WTC11 (cell line): ENCODE measurements at regions not wholly inside any gene's neighbourhood (a gene's known extent, or its start where the extent isn't known, plus 50 kb on each side); places are given as distances from the start of the nearest gene placed in this dataset.

Experiments
- ATAC-seq: fragments of 200-7000 bp; cut with Tn5 transposase; 2 replicates; pipeline ENCODE4 v1.10.0; 2021; ENCODE audit warnings: mild to moderate bottlenecking, moderate library complexity
- CTCF ChIA-PET: fragments of 300-600 bp; sonication (Branson Sonifier 250); formaldehyde crosslinking; loops from one replicate; lab custom pipeline; 2021; ENCODE audit warnings: antibody characterized with exemption; lab: Charles Lee
- POLR2A ChIA-PET: fragments of 350-600 bp; sonication (Branson Sonifier 250); formaldehyde crosslinking; loops from one replicate; lab custom pipeline; 2021; ENCODE audit warnings: antibody characterized with exemption; lab: Charles Lee
- DNase-seq: peaks from one replicate; pipeline ENCODE4 v3.0.0; 2021; ENCODE audit warnings: low spot score
- H3K27ac Mint-ChIP-seq: 2 replicates; pipeline ENCODE4 v1.8.0; 2021; ENCODE audit warnings: mixed read lengths
- H3K27me3 Mint-ChIP-seq: 2 replicates; pipeline ENCODE4 v1.8.0; 2021; ENCODE audit warnings: low read depth, mild to moderate bottlenecking, moderate library complexity, mixed read lengths
- H3K36me3 Mint-ChIP-seq: 2 replicates; pipeline ENCODE4 v1.8.0; 2021; ENCODE audit warnings: mixed read lengths
- H3K4me1 Mint-ChIP-seq: 2 replicates; pipeline ENCODE4 v1.8.0; 2022; ENCODE audit warnings: mixed read lengths
- H3K4me3 Mint-ChIP-seq: 2 replicates; pipeline ENCODE4 v1.8.0; 2021; ENCODE audit warnings: mild to moderate bottlenecking, moderate library complexity, mixed read lengths
- H3K9me3 Mint-ChIP-seq: 2 replicates; pipeline ENCODE4 v1.8.0; 2021; ENCODE audit warnings: mixed read lengths
- ATF1 ChIP-seq: sonication (generic); formaldehyde crosslinking; IDR thresholded peaks from 2 replicates; pipeline ENCODE4 v1.8.1; 2023; ENCODE audit warnings: mild to moderate bottlenecking, moderate library complexity, missing genetic modification reagents
- ELF4 ChIP-seq: sonication (generic); formaldehyde crosslinking; IDR thresholded peaks from 2 replicates; pipeline ENCODE4 v1.8.1; 2022; ENCODE audit warnings: low read depth, mild to moderate bottlenecking, moderate library complexity, missing genetic modification reagents
- ESRRA ChIP-seq: sonication (generic); formaldehyde crosslinking; IDR thresholded peaks from 2 replicates; pipeline ENCODE4 v1.8.1; 2022; ENCODE audit warnings: mild to moderate bottlenecking, missing genetic modification reagents, borderline replicate concordance
- GTF2I ChIP-seq: fragments of 250-450 bp; sonication (Bioruptor Pico); conservative IDR thresholded peaks from 2 replicates; pipeline ENCODE4 v1.4.0; 2021; ENCODE audit warnings: mild to moderate bottlenecking
- HMGA2 ChIP-seq: fragments of 250-450 bp; sonication (Bioruptor Pico); IDR thresholded peaks from 2 replicates; pipeline ENCODE4 v1.4.0; 2021; ENCODE audit warnings: mild to moderate bottlenecking, moderate library complexity
- NR2C2 ChIP-seq: sonication (generic); formaldehyde crosslinking; IDR thresholded peaks from 2 replicates; pipeline ENCODE4 v1.8.0; 2022; ENCODE audit warnings: mild to moderate bottlenecking, missing genetic modification reagents
- NR3C1 ChIP-seq: sonication (generic); formaldehyde crosslinking; conservative IDR thresholded peaks from 2 replicates; pipeline ENCODE4 v1.8.1; 2023; ENCODE audit warnings: low read depth, mild to moderate bottlenecking, missing genetic modification reagents
- OVOL2 ChIP-seq: fragments of 250-450 bp; sonication (Bioruptor Pico); IDR thresholded peaks from 2 replicates; pipeline ENCODE4 v1.9.0; 2021; ENCODE audit warnings: mild to moderate bottlenecking, borderline replicate concordance
- PRDM15 ChIP-seq: sonication (generic); formaldehyde crosslinking; IDR thresholded peaks from 2 replicates; pipeline ENCODE4 v1.8.0; 2022; ENCODE audit warnings: missing genetic modification reagents
- RORB ChIP-seq: fragments of 250-450 bp; sonication (Bioruptor Pico); IDR thresholded peaks from 2 replicates; pipeline ENCODE4 v1.9.0; 2021; ENCODE audit warnings: mild to moderate bottlenecking
- SMAD3 ChIP-seq: sonication (generic); formaldehyde crosslinking; IDR thresholded peaks from 2 replicates; pipeline ENCODE4 v1.8.0; 2022; ENCODE audit warnings: missing genetic modification reagents, mild to moderate bottlenecking, borderline replicate concordance
- SMAD4 ChIP-seq: sonication (generic); formaldehyde crosslinking; IDR thresholded peaks from 2 replicates; pipeline ENCODE4 v1.8.0; 2022; ENCODE audit warnings: mild to moderate bottlenecking, missing genetic modification reagents
- TEAD4 ChIP-seq: sonication (generic); formaldehyde crosslinking; IDR thresholded peaks from 2 replicates; pipeline ENCODE4 v1.8.0; 2022; ENCODE audit warnings: mild to moderate bottlenecking, missing genetic modification reagents
- ZBTB43 ChIP-seq: sonication (generic); formaldehyde crosslinking; IDR thresholded peaks from 2 replicates; pipeline ENCODE4 v1.8.1; 2023; ENCODE audit warnings: mild to moderate bottlenecking, missing genetic modification reagents
- ZNF425 ChIP-seq: fragments of 250-450 bp; sonication (Bioruptor Pico); conservative IDR thresholded peaks from 2 replicates; pipeline ENCODE4 v1.9.0; 2021; ENCODE audit warnings: mild to moderate bottlenecking
- ZNF512 ChIP-seq: sonication (generic); formaldehyde crosslinking; IDR thresholded peaks from 2 replicates; pipeline ENCODE4 v1.8.1; 2022; ENCODE audit warnings: missing genetic modification reagents, borderline replicate concordance
- TF ChIP-seq, protein P1 (sequence below): sonication (generic); formaldehyde crosslinking; IDR thresholded peaks from 2 replicates; pipeline ENCODE4 v1.8.0; 2022; ENCODE audit warnings: mild to moderate bottlenecking, missing genetic modification reagents
- TF ChIP-seq, protein P2 (sequence below): sonication (generic); formaldehyde crosslinking; IDR thresholded peaks from 2 replicates; pipeline ENCODE4 v1.8.1; 2023; ENCODE audit warnings: mild to moderate bottlenecking, missing genetic modification reagents, borderline replicate concordance
- TF ChIP-seq, protein P3 (sequence below): sonication (generic); formaldehyde crosslinking; IDR thresholded peaks from 2 replicates; pipeline ENCODE4 v1.8.1; 2022; ENCODE audit warnings: mild to moderate bottlenecking, missing genetic modification reagents, moderate library complexity, borderline replicate concordance
- TF ChIP-seq, protein P4 (sequence below): sonication (generic); formaldehyde crosslinking; IDR thresholded peaks from 2 replicates; pipeline ENCODE4 v1.8.1; 2023; ENCODE audit warnings: mild to moderate bottlenecking, missing genetic modification reagents, moderate library complexity

DNA sequence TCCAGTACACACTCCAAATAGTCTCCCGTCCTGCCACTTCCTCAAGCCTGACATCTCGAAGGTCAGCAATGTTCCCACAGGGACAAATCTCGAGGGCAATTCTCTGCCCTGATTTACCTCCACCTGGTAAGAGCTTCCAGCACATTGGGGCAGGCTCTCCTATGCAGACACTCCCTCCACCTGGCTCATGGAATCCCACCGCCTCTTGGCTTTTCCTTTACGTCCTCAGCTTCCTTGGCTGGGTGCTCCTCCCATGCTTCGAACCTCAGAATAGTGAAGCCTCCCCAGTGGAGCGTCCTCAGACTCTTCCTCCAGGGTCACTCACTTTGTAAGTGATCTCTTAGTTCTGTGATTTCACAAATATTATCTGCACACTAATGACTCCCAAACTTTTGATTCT, 205.2 kb upstream of the ECI2 start:
- Mint-ChIP-seq H3K27ac (no peak overlapping the region), H3K4me3 (no peak overlapping the region), H3K27me3 (peaks cover 8% of the 10 kb centered on the region; the same call in 1 of the 2 replicates), H3K36me3 (no peaks in the 10 kb centered on the region), H3K4me1 (no peaks in the 10 kb centered on the region; the same call in 1 of the 2 replicates), H3K9me3 (peaks cover 16% of the 10 kb centered on the region)
- DNase-seq = no peak
- POLR2A ChIA-PET = interaction anchor here (0.6 kb wide), 1 partner anchor 362 kb away, joined by 6 read pairs; no protein-coding TSS in a partner anchor
- CTCF ChIA-PET = no interaction called here
- no peak for ATAC-seq
- no peak for TF ChIP-seq PRDM15 (CRISPR knock-in tag)
- TF ChIP-seq, protein P1, sequence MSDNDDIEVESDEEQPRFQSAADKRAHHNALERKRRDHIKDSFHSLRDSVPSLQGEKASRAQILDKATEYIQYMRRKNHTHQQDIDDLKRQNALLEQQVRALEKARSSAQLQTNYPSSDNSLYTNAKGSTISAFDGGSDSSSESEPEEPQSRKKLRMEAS (CRISPR knock-in tag) = no peak
- TF ChIP-seq ESRRA (CRISPR knock-in tag) = no peak

- ChIA-PET POLR2A (no interaction called here), CTCF (no interaction called here)
- H3K9me3 Mint-ChIP-seq = peaks cover 21% of the 10 kb centered on the region
- H3K27me3 Mint-ChIP-seq = peaks cover 8% of the 10 kb centered on the region; the same call in 1 of the 2 replicates
- DNase-seq = no peak
- H3K36me3 Mint-ChIP-seq = no peaks in the 10 kb centered on the region
- H3K4me1 Mint-ChIP-seq = peaks cover 6% of the 10 kb centered on the region
- no peak for ATAC-seq
- no peak overlapping the region for H3K4me3 Mint-ChIP-seq
- no peak overlapping the region for H3K27ac Mint-ChIP-seq
- TF ChIP-seq, protein P2, sequence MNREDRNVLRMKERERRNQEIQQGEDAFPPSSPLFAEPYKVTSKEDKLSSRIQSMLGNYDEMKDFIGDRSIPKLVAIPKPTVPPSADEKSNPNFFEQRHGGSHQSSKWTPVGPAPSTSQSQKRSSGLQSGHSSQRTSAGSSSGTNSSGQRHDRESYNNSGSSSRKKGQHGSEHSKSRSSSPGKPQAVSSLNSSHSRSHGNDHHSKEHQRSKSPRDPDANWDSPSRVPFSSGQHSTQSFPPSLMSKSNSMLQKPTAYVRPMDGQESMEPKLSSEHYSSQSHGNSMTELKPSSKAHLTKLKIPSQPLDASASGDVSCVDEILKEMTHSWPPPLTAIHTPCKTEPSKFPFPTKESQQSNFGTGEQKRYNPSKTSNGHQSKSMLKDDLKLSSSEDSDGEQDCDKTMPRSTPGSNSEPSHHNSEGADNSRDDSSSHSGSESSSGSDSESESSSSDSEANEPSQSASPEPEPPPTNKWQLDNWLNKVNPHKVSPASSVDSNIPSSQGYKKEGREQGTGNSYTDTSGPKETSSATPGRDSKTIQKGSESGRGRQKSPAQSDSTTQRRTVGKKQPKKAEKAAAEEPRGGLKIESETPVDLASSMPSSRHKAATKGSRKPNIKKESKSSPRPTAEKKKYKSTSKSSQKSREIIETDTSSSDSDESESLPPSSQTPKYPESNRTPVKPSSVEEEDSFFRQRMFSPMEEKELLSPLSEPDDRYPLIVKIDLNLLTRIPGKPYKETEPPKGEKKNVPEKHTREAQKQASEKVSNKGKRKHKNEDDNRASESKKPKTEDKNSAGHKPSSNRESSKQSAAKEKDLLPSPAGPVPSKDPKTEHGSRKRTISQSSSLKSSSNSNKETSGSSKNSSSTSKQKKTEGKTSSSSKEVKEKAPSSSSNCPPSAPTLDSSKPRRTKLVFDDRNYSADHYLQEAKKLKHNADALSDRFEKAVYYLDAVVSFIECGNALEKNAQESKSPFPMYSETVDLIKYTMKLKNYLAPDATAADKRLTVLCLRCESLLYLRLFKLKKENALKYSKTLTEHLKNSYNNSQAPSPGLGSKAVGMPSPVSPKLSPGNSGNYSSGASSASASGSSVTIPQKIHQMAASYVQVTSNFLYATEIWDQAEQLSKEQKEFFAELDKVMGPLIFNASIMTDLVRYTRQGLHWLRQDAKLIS = no peak
- TF ChIP-seq ZNF425 (CRISPR knock-in tag) (no peak), ZBTB43 (CRISPR knock-in tag) (no peak), TEAD4 (no peak), NR3C1 (CRISPR knock-in tag) (no peak), ZNF512 (CRISPR knock-in tag) (no peak), NR2C2 (CRISPR knock-in tag) (no peak), SMAD3 (CRISPR knock-in tag) (no peak), GTF2I (CRISPR knock-in tag) (no peak), ELF4 (CRISPR knock-in tag) (no peak), ATF1 (CRISPR knock-in tag) (no peak), SMAD4 (no peak), HMGA2 (no peak), RORB (CRISPR knock-in tag) (no peak), OVOL2 (no peak)
- TF ChIP-seq, protein P3, sequence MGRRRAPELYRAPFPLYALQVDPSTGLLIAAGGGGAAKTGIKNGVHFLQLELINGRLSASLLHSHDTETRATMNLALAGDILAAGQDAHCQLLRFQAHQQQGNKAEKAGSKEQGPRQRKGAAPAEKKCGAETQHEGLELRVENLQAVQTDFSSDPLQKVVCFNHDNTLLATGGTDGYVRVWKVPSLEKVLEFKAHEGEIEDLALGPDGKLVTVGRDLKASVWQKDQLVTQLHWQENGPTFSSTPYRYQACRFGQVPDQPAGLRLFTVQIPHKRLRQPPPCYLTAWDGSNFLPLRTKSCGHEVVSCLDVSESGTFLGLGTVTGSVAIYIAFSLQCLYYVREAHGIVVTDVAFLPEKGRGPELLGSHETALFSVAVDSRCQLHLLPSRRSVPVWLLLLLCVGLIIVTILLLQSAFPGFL = no peak
- TF ChIP-seq, protein P4, sequence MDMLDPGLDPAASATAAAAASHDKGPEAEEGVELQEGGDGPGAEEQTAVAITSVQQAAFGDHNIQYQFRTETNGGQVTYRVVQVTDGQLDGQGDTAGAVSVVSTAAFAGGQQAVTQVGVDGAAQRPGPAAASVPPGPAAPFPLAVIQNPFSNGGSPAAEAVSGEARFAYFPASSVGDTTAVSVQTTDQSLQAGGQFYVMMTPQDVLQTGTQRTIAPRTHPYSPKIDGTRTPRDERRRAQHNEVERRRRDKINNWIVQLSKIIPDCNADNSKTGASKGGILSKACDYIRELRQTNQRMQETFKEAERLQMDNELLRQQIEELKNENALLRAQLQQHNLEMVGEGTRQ (CRISPR knock-in tag) = no peak
These were observed 203.5 kb upstream of the ECI2 start for GRCh38 chr6:4338884-4339283.
